DMS53 treated with DMSO at 0.1 percent for 48 hours (cell line): ENCODE measurements at regions not wholly inside any gene's neighbourhood (a gene's known extent, or its start where the extent isn't known, plus 50 kb on each side); places are given as distances from the start of the nearest gene placed in this dataset.
"Not testable (repeated sequence)": the region's sequence is repeated elsewhere in the genome, so short reads cannot be mapped to it uniquely, and the experiment has no call there.

Experiments used
- DNase-seq: peaks from one replicate; lab custom pipeline; 2025; ENCODE audit not compliant: unreplicated experiment; lab: John Stamatoyannopoulos, UW

DNA sequence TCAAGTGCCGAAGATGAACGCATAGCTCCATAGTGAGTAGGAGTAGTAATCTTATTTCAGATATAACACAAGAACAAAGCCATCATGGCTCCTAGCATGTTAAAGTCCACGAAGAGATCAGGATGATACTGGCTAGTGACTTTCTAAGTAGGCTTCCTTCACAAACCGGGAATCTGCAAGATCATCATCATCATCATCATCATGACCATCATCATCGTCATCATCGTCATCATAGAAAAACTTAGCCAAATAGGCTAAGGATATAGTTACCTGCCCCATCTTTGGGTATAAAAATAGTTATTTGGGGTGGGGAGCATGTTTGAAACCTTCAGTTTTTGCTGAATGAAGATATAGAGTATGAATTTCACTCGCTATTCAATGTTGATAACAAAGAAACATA lies 57.9 kb downstream of the PYDC2 start:
- DNase-seq, result no peak

GRCh38 chr3:191521055-191521454 lies 60.1 kb downstream of the PYDC2 start:
- no peak for DNase-seq

DNA sequence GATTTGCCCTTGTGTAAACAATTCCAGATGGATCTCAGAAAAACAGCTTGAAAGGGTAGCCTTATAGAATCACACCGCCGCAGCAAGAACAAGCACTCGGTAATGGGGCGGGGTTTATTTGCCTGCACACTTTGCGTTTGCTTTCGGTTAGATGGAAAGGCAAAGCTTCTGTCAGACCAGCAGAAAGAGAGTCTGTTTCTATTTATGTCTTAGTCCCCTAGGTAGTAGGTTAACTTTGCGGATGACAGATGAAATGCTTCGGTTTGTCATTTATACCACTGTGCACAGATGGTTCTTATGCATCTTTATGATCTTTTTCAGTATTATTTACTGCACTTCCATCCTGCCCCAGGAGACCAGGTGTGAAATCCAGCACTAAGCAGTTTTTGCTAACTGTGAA lies 62.2 kb downstream of the PYDC2 start:
- DNase-seq, result peak; percentile 65

GRCh38 chr3:191528589-191528988 lies 67.6 kb downstream of the PYDC2 start:
- no peak for DNase-seq

GRCh38 chr3:191529992-191530391 lies 69.0 kb downstream of the PYDC2 start:
- DNase-seq, result no peak

- DNase-seq, result no peak
Observed at GRCh38 chr3:191531434-191531972, 70.5 kb downstream of the PYDC2 start.

- no peak for DNase-seq
Observed at GRCh38 chr3:191543018-191543417, 82.1 kb downstream of the PYDC2 start.

DNA sequence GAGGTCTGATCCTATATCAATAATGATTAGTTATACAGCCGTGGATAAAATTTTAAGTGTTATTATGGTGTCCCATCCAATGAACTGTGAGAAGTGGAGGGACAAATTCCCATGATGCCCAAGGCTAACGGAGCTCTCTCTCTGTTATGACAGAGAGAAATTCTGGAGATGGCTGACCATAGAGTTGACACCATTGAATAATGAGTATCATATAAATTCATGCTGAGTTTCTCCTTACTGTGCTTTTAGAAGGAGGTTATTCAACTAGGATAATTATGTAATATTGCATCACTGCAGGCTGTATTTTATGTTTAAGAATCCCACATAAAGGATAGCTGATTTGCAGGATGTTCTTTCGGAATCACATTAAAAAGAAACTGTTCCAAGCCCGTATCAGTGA lies 82.9 kb downstream of the PYDC2 start:
- DNase-seq, result no peak

DNA sequence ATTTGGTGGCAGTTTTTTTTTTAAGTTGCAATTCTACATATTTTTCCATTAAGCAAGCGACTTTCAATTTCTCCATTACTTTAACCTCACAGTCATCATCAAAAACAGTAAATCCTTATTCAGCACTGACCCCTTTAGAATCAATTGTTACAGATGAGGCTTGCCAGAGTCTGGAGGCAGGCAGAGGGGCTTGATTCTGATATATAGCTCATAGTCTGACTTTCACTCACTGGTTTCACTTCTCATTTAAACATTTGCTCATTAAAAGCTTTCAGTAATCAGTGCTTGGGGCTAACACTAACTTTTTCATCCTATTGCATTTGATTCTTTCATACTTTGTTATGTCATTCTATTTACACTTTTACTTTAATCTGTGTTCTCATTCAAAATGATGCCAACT lies 88.4 kb downstream of the PYDC2 start:
- DNase-seq, result no peak

GRCh38 chr3:191555037-191555436 lies 94.1 kb downstream of the PYDC2 start:
- DNase-seq, result no peak

GRCh38 chr3:191557322-191557721 lies 96.4 kb downstream of the PYDC2 start:
- DNase-seq, result no peak

GRCh38 chr3:191563722-191564121 lies 102.8 kb downstream of the PYDC2 start:
- no peak for DNase-seq

DNA sequence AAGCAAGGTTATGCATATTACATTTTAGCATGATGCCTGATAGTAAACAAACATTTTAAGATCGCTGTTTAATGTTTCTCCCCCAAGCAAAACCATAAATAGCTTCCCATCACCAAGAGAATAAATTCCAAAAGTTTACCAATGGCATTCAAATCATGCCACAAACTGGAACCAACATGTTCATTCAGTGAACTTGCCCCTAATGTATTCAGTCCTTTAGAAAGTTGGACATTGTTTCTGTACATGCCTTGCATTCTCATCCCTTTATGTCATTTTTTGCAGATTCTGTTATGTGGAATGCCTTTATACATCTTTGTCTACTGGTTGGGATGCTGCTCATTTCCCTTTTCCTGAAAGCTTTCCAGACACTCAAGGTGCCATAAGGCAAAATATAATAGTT lies 105.5 kb downstream of the PYDC2 start:
- DNase-seq, result no peak

GRCh38 chr3:191568206-191568605 lies 107.2 kb downstream of the PYDC2 start:
- no peak for DNase-seq

GRCh38 chr3:191592105-191592504 lies 131.1 kb downstream of the PYDC2 start:
- no peak for DNase-seq

- no peak for DNase-seq
Observed at GRCh38 chr3:191593486-191593885, 132.5 kb downstream of the PYDC2 start.

DNA sequence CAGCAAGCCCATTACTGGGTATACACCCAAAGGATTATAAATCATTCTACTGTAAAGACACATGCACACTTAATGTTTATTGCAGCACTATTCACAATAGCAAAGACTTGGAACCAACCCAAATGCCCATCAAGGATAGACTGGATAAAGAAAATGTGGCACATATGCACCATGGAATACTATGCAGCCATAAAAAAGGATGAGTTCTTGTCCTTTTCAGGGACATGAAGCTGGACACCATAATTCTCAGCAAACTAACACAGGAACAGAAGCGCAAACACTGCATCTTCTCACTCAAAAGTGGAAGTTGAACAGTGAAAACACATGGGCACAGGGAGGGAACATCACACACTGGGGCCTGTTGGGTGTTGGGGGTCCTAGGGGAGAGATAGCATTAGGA lies 154.5 kb downstream of the PYDC2 start:
- DNase-seq, result not testable (repeated sequence)

- no peak for DNase-seq
Observed at GRCh38 chr3:191624299-191624698, 163.3 kb downstream of the PYDC2 start.

- no peak for DNase-seq
Observed at GRCh38 chr3:191627064-191627463, 166.1 kb downstream of the PYDC2 start.

- no peak for DNase-seq
Observed at GRCh38 chr3:191628571-191628970, 167.6 kb downstream of the PYDC2 start.

- no peak for DNase-seq
Observed at GRCh38 chr3:191631496-191631895, 170.5 kb downstream of the PYDC2 start.

- DNase-seq, result no peak
Observed at GRCh38 chr3:191634902-191635301, 173.9 kb downstream of the PYDC2 start.

GRCh38 chr3:191637611-191638010 lies 176.6 kb downstream of the PYDC2 start:
- DNase-seq, result no peak

- no peak for DNase-seq
Observed at GRCh38 chr3:191641789-191642188, 180.8 kb downstream of the PYDC2 start.
